GM21717 (cell line): ENCODE measurements at regions not wholly inside any gene's neighbourhood (a gene's known extent, or its start where the extent isn't known, plus 50 kb on each side); places are given as distances from the start of the nearest gene placed in this dataset.

Experiments
- ATAC-seq: cut with Tn5 transposase; IDR thresholded peaks from one replicate; pipeline ENCODE4 v1.9.1; 2021; ENCODE audit warnings: mild to moderate bottlenecking, moderate library complexity; ENCODE audit not compliant: unreplicated experiment

GRCh38 chr5:174229514-174230370 lies 184.2 kb downstream of the NSG2 start:
- ATAC-seq, result no peak

- no peak for ATAC-seq
These were observed 186.5 kb downstream of the NSG2 start for GRCh38 chr5:174231956-174232487.

DNA sequence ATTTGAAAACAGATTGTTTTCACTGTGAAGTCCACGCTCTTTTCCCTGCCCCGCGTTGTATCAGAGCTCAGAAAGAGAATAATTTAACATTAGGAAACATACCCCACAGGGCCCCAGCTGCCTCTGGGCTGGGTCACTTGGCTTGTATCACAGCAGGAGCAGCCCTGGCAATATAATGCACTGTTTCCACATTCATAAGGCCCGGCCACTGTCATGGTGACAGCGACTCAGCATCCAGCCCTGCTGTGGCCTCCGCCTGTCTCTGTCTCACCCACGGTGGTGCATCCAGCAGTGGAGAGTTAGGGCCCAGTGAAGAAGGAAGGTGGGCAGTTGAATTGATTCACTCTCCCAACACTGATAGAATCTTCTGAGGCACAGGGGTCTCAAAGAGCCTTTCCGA lies 188.9 kb downstream of the NSG2 start:
- no peak for ATAC-seq

DNA sequence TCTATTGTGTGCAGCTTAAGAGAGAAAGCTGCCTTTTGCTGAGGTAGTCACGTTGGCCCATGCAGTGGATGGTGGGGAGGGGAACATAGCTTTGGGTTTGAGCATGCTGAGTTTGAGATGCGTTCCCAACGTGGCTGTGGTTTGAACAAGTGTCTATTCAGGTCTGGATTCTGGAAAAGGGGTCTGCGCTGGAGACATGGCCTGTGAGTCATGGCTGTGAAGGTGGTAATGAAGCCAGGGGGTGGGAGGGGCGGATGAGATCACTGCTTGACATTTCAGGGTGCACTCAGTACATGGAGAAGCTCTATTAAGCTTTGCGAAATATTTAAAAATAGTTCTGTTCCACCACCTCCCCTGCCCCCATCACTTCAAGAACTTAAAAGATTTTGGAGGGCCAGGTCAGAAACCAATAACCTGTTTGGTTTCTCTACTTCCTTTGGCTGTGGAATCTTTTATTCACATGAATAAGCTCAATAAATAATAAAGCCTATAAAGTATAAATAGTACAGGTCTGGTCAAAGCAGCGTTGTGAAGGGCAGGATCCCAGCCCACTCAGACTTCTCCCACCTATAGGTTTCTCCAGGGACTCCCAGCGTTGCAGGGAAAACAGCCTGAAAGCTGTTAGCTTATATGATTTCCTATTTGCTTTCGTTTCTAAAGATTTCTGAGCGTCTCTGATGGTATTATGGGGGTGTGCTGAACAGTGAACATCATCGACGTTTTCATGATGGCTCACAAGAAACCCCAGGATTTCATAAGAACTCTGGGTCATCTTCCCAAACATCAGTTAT lies 189.9 kb downstream of the NSG2 start:
- ATAC-seq, result no peak

DNA sequence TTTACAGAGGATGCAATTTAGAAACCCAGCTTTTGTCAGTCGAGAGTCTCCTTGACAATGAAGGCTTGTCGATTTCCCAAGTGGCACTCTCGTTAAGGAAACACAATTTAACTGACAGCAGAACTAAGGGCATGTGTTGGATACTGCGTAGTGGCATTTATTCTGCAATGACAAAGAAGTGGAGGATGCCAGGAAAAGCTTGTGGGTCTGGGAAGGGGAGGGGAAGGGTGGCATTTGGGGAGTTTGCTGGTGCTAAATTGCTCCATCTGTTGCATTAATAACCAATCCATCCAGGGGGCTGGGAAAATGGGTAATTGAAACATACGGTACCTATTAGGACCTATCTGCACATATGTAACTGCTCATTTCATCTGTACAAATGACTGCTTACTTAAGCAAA lies 190.6 kb downstream of the NSG2 start:
- no peak for ATAC-seq

DNA sequence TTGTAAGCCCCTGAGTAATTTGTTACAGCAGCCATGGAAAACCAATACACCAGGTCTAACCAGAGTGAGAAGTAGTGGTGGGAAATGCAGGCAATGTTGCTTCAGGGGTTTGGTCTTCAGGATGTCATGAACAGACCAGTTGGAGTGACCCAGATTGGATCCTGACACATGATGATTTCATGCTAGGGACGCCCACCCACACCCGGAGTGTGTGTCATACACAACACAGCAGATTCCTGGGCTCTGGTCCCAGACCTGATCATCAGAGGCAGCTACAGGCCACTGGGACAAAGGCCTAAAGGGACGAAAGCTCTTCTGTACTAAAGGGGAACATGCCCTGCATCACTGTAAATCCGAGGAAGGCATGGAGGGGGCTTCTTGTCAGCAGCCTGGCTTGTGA lies 194.2 kb downstream of the NSG2 start:
- ATAC-seq, result no peak

DNA sequence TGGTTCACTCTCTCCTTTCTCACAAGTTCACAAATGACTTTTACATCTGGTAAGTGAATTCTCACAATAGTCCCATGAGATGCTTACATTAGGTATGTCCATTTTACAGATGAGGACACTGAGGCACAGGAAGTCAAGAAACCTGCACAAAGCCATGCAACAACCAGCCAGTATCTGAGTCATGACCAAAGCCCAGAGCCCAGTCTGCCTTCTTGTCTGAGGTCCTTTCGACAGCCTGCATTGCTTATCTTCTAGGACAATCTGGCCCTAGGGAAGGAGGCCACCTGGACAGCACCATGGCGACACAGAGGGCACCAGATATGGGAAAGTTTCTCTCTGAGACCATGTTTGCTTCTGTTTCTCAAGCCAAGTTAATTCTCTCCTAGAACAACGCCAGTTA lies 197.1 kb downstream of the NSG2 start:
- no peak for ATAC-seq

DNA sequence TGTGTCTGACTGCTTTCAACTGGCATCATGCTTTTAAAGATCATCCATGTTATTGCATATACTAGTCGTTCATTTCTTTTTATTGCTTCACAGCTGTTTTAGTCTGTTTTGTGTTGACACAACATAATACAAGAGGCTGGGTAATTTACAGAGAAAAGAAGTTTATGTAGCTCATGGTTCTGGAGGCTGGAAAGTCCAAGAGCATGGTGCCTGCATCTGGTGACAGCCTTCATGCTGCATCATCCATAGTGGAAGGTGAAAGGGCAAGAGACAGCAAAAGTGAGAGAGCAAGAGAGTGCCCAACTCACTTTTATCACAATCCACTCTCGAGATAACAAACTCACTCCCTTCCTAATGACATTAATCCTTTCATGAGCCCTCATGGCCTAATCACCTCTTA lies 198.4 kb downstream of the NSG2 start:
- ATAC-seq, result no peak

GRCh38 chr5:174245516-174246075 lies 200.1 kb downstream of the NSG2 start:
- no peak for ATAC-seq

DNA sequence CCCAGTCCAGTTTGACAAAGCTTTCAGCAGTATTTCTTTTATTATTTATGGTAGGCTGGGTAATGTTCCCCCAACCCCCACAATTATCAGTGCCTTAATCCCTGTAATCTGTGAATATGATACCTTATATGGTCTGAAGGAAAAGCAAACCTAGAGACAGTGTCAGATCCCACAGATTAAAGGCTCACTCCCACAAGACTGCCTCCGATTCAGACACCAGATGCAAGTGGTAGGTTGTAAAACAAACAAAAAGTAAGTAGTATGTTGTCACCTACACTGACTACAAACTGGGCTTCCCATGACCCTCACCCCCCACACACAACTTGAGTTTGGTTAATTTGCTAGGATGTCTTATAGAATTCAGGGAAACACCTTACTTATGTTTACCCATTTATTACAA lies 201.2 kb downstream of the NSG2 start:
- ATAC-seq, result no peak

DNA sequence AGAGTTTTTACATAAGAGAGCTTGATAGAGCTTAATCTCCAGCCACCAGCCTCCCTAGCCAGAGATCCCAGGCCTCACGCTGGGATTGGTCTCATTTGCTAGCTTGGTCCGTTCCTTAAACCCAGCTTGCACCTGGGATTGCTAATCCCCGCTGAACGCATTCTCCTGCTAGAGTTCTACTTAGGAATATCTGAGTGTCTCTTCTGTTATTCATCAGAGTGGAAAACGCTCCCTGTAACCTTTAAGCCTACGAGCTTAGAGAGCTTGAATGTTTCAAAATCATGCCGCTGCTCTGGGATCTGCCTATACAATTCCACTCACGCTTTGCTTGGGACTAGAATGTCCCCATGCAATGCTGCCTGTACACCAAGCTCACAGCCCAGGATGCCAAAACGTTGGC lies 201.8 kb downstream of the NSG2 start:
- no peak for ATAC-seq

DNA sequence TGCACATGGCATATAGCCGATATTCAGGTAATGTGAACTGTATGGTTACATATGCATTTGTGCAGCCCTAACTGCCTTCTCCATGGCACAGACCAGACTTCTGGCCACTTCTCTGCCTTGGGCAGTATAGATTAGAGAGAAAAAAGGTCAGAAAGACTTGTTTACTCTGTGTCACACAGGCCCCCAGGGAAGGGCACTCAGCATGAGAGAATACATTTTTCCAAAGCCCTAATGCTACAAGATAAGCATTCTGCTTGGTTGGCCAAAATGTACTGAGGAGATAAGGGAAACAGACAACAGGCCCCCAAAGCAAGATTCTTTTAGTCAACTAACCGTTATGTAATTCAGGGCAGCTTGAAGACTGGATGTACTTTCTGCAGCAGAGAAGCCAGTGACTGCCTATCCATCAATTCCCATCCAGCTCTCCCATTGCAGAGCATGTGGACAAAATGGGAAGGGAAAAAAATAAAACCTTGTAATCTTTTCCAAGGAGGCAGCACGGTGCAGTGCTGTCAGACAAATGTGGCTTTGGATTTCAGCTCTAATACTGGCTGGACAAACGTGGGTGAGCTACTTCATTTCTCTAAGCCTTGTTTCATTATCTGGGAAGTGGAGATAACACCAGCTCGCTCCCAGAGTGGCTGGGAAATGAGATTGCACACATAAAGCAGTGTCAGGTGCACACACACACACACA lies 205.9 kb downstream of the NSG2 start:
- no peak for ATAC-seq

DNA sequence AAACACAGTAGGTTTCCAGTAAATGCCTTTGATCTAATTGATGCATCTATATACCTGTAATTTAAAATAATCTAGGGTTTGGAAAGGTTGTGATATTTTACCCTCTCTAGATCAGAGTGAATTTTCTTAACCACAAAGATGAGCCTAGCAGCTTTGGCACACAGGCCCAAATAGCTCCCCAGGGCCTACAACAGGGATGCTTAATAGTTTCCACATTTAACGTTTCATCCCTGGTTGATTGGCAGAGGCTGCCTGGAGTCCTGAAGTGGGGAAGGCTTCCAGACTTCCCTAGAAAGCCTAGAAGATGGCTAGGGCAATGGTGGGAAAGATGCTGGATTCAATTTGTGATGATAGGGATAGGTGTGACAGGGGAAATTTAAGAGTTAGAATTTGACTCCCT lies 206.6 kb downstream of the NSG2 start:
- ATAC-seq, result no peak

DNA sequence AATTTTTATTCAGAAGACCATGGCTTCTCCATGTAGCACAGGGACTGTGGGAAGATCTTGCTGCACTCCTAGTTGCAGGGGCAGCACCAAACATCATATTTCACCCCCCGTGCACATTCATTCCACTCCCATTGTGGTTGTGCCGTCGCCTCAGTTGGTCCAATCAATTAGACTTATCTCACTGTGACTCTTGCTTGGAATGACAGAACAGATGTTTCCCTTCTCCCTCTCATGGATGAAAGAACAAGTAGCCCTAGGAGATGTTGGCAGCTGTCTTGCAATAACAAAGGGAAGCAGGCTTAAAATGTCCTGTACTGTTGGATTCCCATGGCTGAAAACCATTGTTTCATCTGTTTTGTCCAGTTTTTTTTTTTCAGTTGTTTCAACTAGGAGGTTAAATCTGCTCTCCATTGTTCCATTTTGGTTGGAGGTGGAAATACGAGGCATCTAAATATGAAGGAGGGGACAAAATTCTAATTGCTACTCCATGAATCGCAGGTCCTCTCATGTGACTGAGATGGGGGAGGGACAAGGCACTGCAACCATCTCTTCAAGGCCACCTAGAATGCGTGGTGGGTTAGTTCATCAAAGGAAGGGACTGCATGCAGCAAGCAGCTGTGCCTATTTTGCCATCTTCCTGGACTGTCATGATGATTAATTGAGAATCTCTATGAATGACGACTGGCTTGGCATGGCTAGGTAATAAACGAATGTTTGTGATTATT lies 214.4 kb downstream of the NSG2 start:
- no peak for ATAC-seq

DNA sequence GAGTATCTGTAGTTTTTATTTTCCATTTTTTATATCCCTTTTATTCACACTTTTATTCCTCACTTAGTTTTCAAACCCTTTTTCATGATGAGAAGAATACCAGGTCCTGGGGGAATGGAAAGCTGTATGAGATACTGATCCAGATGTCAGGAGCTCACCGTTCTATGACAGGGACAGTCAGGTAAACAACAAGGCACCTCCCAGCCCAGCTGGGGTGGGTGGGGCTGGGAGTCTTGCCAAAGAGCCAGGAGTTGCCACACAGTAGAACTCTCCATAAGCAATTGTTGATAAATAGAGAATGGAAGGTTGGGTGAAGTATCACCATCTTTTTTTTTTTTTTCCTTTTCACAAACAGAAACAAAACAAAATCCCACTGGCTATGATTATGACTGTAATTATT lies 225.8 kb downstream of the NSG2 start:
- no peak for ATAC-seq

GRCh38 chr5:174272671-174273070 lies 227.2 kb downstream of the NSG2 start:
- ATAC-seq, result peak; percentile 9

- peak; percentile 89 for ATAC-seq
These were observed 227.8 kb downstream of the NSG2 start for GRCh38 chr5:174273325-174273724.

GRCh38 chr5:174275959-174276358 lies 230.5 kb downstream of the NSG2 start:
- no peak for ATAC-seq

DNA sequence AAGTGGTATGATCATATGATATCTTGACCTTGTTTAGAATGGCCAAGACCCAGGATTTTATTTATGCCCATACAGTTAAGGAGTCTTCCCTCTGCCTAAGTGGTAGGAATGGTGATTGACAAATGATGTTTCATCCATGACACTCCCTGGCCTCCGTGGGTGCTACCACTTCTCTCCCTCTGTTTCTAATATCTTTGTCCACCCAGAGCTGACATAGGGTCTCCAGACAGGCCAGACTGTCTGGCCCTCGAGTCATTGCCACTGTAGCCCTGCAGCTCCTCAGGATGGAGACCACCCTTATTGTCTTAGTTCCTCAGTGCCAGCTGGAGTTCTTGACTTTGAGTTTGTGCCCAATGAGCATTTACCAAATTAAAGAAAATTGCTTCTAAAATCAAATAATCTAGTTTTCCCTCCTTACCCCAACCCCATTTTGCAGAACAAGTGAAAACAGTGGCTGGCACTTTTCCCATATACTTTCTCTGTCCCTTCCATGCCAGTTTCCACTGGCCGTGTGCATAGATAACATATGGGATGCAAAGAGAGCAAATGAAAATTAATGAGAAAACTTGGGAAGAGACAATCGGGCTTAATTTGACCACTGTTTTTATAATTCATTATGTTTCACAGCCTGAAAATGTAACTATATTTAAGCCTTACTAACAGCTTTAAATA lies 235.7 kb downstream of the NSG2 start:
- no peak for ATAC-seq

DNA sequence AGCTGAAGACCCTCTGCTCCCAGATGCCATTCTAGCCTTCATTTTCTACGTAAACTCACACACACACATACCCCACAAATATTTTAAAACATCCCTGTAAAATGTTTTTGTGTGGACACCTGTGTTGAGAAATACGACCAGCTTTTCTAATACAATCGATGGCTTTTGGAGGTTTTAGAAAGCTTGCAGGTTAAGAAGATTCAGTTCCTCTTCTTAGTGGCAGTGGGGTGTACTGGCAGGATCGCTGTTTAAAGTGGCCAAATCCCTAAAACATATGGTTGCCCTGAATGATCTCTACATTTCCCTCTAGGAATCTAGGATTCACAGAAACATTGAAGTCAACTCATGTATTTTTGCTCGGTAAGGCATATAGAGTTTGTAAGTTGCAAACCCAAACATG lies 236.3 kb downstream of the NSG2 start:
- peak; percentile 55 for ATAC-seq
